GM18508 (cell line): ENCODE measurements at regions not wholly inside any gene's neighbourhood (a gene's known extent, or its start where the extent isn't known, plus 50 kb on each side); places are given as distances from the start of the nearest gene placed in this dataset.

Source experiments
- ATAC-seq: cut with Tn5 transposase; IDR thresholded peaks from one replicate; pipeline ENCODE4 v1.9.1; 2021; ENCODE audit warnings: moderate number of reproducible peaks; ENCODE audit not compliant: insufficient read depth, unreplicated experiment

DNA sequence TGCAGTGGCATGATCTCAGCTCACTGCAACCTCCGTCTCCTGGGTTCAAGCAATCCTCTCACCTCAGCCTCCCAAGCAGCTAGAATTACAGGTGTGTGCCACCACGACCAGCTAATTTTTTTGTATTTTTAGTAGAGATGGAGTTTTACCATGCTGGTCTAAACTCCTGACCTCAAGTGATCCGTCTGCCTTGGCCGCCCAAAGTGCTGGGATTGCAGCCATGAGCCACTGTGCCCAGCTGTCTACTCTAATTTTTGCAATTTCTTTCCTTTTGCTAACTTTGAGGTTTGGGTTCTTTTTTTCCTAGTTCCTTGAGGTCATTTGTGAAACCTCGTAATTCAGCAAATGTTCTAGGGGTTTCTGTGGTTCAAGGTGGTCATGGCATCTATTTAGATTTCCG is 63.7 kb upstream of the PRLR start:
- ATAC-seq: no peak

DNA sequence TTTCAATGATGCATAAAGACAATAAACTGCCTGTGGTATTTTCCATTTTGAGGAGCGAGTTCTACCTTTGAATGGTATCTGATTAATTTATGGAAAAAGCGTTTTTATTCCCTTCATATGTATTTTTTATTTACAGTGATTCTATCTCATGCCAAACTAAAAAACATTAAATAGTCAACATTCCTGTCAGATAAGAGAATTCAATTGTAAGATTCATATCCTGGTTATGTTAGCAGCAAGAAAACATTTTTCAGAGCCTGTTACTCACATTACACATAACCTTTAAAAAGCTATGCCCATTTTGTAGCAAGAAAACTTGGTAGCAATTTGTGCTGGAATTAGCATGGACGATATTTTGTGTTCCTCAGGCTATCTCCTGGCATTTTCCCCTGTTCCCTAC is 55.1 kb upstream of the PRLR start:
- ATAC-seq: no peak

DNA sequence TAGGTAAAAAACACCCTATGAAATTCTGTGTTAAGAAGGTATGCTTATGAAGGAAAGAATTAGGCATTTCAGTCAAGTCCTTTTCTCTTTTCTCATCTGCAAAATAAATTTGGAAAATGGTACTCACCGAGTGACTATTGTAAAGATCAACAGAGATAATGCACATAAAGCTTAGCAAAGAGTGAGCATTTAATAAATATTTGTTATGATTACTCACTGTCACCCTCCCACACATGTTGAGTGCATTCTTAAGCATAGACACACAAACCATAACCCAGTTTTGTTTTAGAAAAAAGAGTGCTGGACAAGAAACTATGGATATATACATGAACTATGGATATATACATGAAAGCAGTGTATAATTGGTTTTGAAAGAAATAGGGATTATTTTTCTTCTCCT is 54.7 kb upstream of the PRLR start:
- no peak for ATAC-seq

- no peak for ATAC-seq
These were observed 54.1 kb upstream of the PRLR start for GRCh38 chr5:35284364-35284763.

- ATAC-seq: no peak
These were observed 52.5 kb upstream of the PRLR start for GRCh38 chr5:35282810-35283209.

GRCh38 chr5:35281613-35282012 is 51.3 kb upstream of the PRLR start:
- no peak for ATAC-seq
